Renal pelvis (tissue), 1 donor: ENCODE measurements at regions not wholly inside any gene's neighbourhood (a gene's known extent, or its start where the extent isn't known, plus 50 kb on each side); places are given as distances from the start of the nearest gene placed in this dataset.
"Not testable (repeated sequence)": the region's sequence is repeated elsewhere in the genome, so short reads cannot be mapped to it uniquely, and the experiment has no call there.

ENCODE experiments used
- DNase-seq: peaks from one replicate; pipeline ENCODE4 v3.0.0-alpha.2; 2013

- DNase-seq, result no peak
Observed at GRCh38 chr3:162538906-162539305, 1042.3 kb downstream of the OTOL1 start.

- DNase-seq, result no peak
Observed at GRCh38 chr3:162540421-162540820, 1043.8 kb downstream of the OTOL1 start.

- DNase-seq, result no peak
Observed at GRCh38 chr3:162541923-162542322, 1045.3 kb downstream of the OTOL1 start.

GRCh38 chr3:162544246-162544645 is 1047.6 kb downstream of the OTOL1 start:
- no peak for DNase-seq

- DNase-seq, result no peak
Observed at GRCh38 chr3:162546910-162547309, 1050.3 kb downstream of the OTOL1 start.

- DNase-seq, result no peak
Observed at GRCh38 chr3:162547321-162547720, 1050.7 kb downstream of the OTOL1 start.

GRCh38 chr3:162555761-162556160 is 1059.2 kb downstream of the OTOL1 start:
- peak; percentile 28 for DNase-seq

GRCh38 chr3:162558016-162558415 is 1061.4 kb downstream of the OTOL1 start:
- no peak for DNase-seq

GRCh38 chr3:162568706-162569105 is 1072.1 kb downstream of the OTOL1 start:
- no peak for DNase-seq

GRCh38 chr3:162569314-162569713 is 1072.7 kb downstream of the OTOL1 start:
- DNase-seq, result no peak

- no peak for DNase-seq
Observed at GRCh38 chr3:162584986-162585385, 1088.4 kb downstream of the OTOL1 start.

GRCh38 chr3:162586591-162586990 is 1090.0 kb downstream of the OTOL1 start:
- no peak for DNase-seq

- DNase-seq, result no peak
Observed at GRCh38 chr3:162597226-162597625, 1100.6 kb downstream of the OTOL1 start.

GRCh38 chr3:162598500-162598899 is 1101.9 kb downstream of the OTOL1 start:
- DNase-seq, result not testable (repeated sequence)

- not testable (repeated sequence) for DNase-seq
Observed at GRCh38 chr3:162599742-162600141, 1103.1 kb downstream of the OTOL1 start.

- no peak for DNase-seq
Observed at GRCh38 chr3:162601101-162601670, 1104.6 kb downstream of the OTOL1 start.

- no peak for DNase-seq
Observed at GRCh38 chr3:162602619-162603018, 1106.0 kb downstream of the OTOL1 start.

- DNase-seq, result no peak
Observed at GRCh38 chr3:162605651-162606204, 1109.1 kb downstream of the OTOL1 start.

- DNase-seq, result no peak
Observed at GRCh38 chr3:162610261-162610660, 1113.7 kb downstream of the OTOL1 start.

GRCh38 chr3:162612991-162613390 is 1116.4 kb downstream of the OTOL1 start:
- no peak for DNase-seq

- no peak for DNase-seq
Observed at GRCh38 chr3:162626172-162626571, 1129.6 kb downstream of the OTOL1 start.

- no peak for DNase-seq
Observed at GRCh38 chr3:162628531-162628930, 1131.9 kb downstream of the OTOL1 start.

- no peak for DNase-seq
Observed at GRCh38 chr3:162629372-162629771, 1132.8 kb downstream of the OTOL1 start.

GRCh38 chr3:162632672-162633071 is 1136.1 kb downstream of the OTOL1 start:
- DNase-seq, result no peak
